Activated naive CD4-positive, alpha-beta T cell treated with anti-CD3 and anti-CD28 coated beads, Interleukin-2, amount 50 U/mL, for 24 hours (primary cell): ENCODE measurements at regions not wholly inside any gene's neighbourhood (a gene's known extent, or its start where the extent isn't known, plus 50 kb on each side); places are given as distances from the start of the nearest gene placed in this dataset.

ENCODE experiments used
- H3K27ac Mint-ChIP-seq: one replicate; pipeline ENCODE4 v1.8.0; 2021; ENCODE audit warnings: mild to moderate bottlenecking, mixed read lengths
- H3K27me3 Mint-ChIP-seq: one replicate; pipeline ENCODE4 v1.8.0; 2021; ENCODE audit warnings: mixed read lengths
- H3K36me3 Mint-ChIP-seq: one replicate; pipeline ENCODE4 v1.8.0; 2021; ENCODE audit warnings: mixed read lengths
- H3K4me1 Mint-ChIP-seq: one replicate; pipeline ENCODE4 v1.8.0; 2021; ENCODE audit warnings: mixed read lengths
- H3K4me3 Mint-ChIP-seq: one replicate; pipeline ENCODE4 v1.8.0; 2021; ENCODE audit warnings: mild to moderate bottlenecking, mixed read lengths
- H3K9me3 Mint-ChIP-seq: one replicate; pipeline ENCODE4 v1.8.0; 2021; ENCODE audit warnings: mixed read lengths

DNA sequence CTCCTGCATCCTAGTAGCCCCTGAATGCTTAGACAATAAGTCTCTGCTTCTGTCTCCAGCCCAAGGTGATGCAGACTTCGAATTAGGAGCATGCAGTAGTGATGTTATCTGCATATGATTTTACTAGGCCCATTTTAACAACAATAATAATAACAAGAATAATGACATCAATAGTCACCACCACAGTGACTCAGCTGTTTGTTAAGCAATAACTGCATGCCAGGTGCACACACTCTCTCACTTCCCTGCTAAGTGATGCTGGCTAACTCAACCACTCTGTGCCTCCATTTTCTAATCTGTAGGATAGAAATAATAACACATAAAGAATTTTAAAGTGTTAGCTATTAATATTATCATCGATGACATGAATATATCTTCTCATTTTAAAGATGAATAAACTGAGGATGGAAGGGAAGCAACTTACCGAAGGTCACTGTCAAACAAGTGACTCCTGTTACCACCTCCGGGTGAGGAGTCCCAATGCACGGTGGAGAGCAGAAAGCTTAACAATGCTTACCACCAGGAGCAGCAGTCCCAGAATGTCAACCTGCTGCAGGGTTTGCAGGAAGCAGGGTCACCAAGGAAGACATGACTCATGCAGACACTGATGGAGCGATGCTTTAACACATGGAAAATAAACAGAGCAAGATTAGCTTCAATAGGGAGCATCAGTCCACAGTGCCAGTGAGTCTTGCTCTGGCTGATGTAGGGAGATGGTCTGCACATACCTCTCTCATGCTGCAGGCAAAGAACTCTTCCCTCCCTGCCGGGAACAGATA lies 290.2 kb downstream of the SPATA17 start:
- Mint-ChIP-seq H3K27me3 (peaks cover 17% of the 10 kb centered on the region), H3K36me3 (no peaks in the 10 kb centered on the region), H3K27ac (no peak overlapping the region), H3K9me3 (no peaks in the 10 kb centered on the region), H3K4me3 (no peak overlapping the region), H3K4me1 (no peaks in the 10 kb centered on the region)

DNA sequence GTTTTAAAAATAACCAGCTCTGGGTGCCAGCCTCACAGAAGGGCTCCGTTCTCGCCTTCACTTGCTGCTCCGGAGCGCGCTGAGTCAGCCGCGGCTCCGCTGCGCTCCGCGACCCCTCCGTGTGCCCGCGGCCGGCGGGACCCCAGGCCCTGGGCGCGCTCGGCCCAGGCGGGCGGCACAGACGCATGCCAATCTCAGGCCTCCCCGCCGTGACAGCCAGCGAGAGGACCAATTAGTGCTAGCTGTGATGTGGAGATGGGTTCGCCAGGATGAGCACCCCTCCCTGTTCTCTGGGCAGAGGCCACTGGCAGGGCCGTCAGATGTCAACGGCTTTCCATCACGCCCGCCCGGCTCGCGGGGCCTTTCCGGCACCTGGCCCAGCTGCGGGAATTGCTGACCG lies 293.8 kb downstream of the SPATA17 start:
- H3K36me3 Mint-ChIP-seq = no peaks in the 10 kb centered on the region
- no peaks in the 10 kb centered on the region for H3K9me3 Mint-ChIP-seq

DNA sequence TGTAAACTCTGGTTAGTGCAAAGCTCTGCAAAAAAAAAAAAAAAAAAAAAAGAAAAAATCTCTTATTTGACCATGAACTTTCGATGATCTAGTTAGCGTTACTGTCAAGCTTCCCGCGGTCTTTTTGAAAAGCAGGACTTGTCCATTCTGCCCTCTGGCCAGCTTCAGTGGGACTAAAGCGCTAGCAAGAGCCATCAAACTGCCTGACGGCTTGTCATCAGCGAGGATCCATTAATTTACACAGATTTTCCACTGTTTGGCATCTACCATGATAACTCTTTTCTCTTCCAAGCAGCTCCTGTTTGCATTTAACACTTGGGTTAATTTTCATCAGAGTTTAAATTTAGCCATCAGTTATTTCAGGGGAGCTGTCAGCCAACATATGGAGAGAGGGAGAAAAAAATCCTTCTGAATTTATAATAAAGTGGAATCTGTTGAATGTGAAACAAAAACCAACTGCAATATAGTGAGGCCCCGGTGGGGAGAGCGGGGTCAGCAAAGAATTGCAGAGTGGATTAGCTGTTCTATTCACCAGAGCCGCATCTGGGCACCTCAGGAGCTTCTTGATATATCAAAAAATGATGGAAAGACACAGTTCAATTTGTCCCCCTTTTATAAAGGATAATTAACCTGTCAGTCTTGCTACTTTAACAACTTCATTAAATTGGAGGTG lies 298.2 kb downstream of the SPATA17 start:
- Mint-ChIP-seq H3K9me3 (no peaks in the 10 kb centered on the region), H3K36me3 (no peaks in the 10 kb centered on the region), H3K27me3 (peaks cover 8% of the 10 kb centered on the region), H3K4me1 (no peaks in the 10 kb centered on the region), H3K27ac (no peak overlapping the region), H3K4me3 (no peak overlapping the region)

More for the DNA sequence above, 293.8 kb downstream of the SPATA17 start:
- Mint-ChIP-seq H3K27me3 (peaks cover 14% of the 10 kb centered on the region), H3K27ac (no peak overlapping the region), H3K4me3 (no peak overlapping the region), H3K4me1 (no peaks in the 10 kb centered on the region)

GRCh38 chr1:217943361-217943760 lies 312.2 kb downstream of the SPATA17 start:
- Mint-ChIP-seq H3K36me3 (no peaks in the 10 kb centered on the region), H3K27ac (no peak overlapping the region), H3K9me3 (peaks cover 9% of the 10 kb centered on the region), H3K4me3 (no peak overlapping the region), H3K27me3 (no peaks in the 10 kb centered on the region), H3K4me1 (no peaks in the 10 kb centered on the region)

GRCh38 chr1:217944550-217944949 lies 313.4 kb downstream of the SPATA17 start:
- no peaks in the 10 kb centered on the region for H3K27me3 Mint-ChIP-seq
- peaks cover 9% of the 10 kb centered on the region for H3K9me3 Mint-ChIP-seq
- H3K4me3 Mint-ChIP-seq = no peak overlapping the region
- no peaks in the 10 kb centered on the region for H3K36me3 Mint-ChIP-seq
- H3K27ac Mint-ChIP-seq = no peak overlapping the region
- no peaks in the 10 kb centered on the region for H3K4me1 Mint-ChIP-seq

- H3K4me1 Mint-ChIP-seq = no peaks in the 10 kb centered on the region
- no peak overlapping the region for H3K27ac Mint-ChIP-seq
- H3K27me3 Mint-ChIP-seq = no peaks in the 10 kb centered on the region
- no peaks in the 10 kb centered on the region for H3K36me3 Mint-ChIP-seq
- H3K9me3 Mint-ChIP-seq = peaks cover 6% of the 10 kb centered on the region
- H3K4me3 Mint-ChIP-seq = no peak overlapping the region
Measured at GRCh38 chr1:217946511-217946910, 315.4 kb downstream of the SPATA17 start.

DNA sequence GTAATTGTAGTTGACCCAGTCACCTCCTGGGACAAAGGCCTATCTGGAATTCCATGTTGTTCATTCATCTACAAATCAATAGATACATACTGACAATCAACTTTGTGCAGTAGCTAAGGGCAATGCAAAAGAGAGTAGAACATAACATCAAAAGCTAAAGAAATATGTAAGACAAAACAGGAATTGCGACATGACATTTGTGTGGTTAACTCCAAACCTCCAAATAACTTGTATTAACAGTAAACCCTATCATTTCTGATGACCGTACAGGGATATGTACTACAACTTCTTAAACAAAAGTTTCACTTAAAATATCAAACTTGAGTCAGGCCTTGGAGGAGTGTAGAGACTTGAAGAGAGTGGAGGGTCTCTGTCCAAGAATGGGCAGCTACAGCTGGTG lies 317.6 kb downstream of the SPATA17 start:
- Mint-ChIP-seq H3K9me3 (peaks cover 4% of the 10 kb centered on the region), H3K4me3 (no peak overlapping the region), H3K4me1 (no peaks in the 10 kb centered on the region), H3K36me3 (no peaks in the 10 kb centered on the region), H3K27ac (no peak overlapping the region), H3K27me3 (no peaks in the 10 kb centered on the region)

- no peak overlapping the region for H3K4me3 Mint-ChIP-seq
- no peaks in the 10 kb centered on the region for H3K27me3 Mint-ChIP-seq
- no peak overlapping the region for H3K27ac Mint-ChIP-seq
- peaks cover 12% of the 10 kb centered on the region for H3K9me3 Mint-ChIP-seq
- no peaks in the 10 kb centered on the region for H3K36me3 Mint-ChIP-seq
- H3K4me1 Mint-ChIP-seq = no peaks in the 10 kb centered on the region
Measured at GRCh38 chr1:217953330-217953729, 322.2 kb downstream of the SPATA17 start.

DNA sequence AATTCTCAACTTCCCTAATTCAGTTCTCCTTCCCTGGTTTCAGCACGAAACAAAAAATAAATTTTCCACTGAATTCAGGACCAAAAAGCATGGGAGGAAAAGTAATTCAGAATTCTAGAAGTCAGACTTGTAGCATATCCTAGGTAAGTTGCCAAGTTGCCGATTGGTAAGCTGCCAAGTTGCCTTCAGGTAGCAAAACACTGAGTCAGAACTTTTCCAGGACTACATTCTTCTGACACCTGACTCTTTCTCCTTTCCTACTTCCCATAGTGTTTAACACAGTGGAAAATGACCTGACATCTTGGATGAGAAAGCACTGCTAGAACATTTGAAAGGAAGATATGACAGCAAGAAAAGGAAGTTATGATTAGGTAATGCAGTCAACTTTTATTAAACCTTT lies 322.8 kb downstream of the SPATA17 start:
- Mint-ChIP-seq H3K36me3 (no peaks in the 10 kb centered on the region), H3K27me3 (no peaks in the 10 kb centered on the region), H3K9me3 (peaks cover 12% of the 10 kb centered on the region), H3K4me1 (no peaks in the 10 kb centered on the region), H3K4me3 (no peak overlapping the region), H3K27ac (no peak overlapping the region)

DNA sequence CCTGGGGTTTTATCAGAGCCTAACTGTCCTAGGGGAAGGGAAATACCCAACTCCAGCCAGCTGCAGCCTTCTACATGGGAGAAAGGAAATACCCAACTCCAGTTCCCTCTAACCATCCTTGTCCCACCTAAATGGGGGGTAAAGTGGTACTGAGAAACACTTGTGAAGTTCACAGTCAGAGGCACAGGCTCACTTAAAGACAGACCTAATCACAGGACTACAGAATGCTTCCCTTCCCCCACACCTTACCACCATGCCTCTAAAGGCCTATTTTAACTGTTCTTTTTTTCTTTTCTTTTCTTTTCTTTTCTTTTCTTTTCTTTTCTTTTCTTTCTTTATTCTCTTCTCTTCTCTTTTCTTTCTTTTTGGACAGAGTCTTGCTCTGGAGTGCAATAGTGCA lies 324.6 kb downstream of the SPATA17 start:
- no peak overlapping the region for H3K4me3 Mint-ChIP-seq
- H3K27me3 Mint-ChIP-seq = no peaks in the 10 kb centered on the region
- no peaks in the 10 kb centered on the region for H3K4me1 Mint-ChIP-seq
- peaks cover 12% of the 10 kb centered on the region for H3K9me3 Mint-ChIP-seq
- H3K27ac Mint-ChIP-seq = no peak overlapping the region
- no peaks in the 10 kb centered on the region for H3K36me3 Mint-ChIP-seq

- Mint-ChIP-seq H3K4me3 (no peak overlapping the region), H3K9me3 (peaks cover 4% of the 10 kb centered on the region), H3K27ac (no peak overlapping the region), H3K27me3 (no peaks in the 10 kb centered on the region), H3K36me3 (no peaks in the 10 kb centered on the region), H3K4me1 (no peaks in the 10 kb centered on the region)
Measured at GRCh38 chr1:217965156-217965786, 319.8 kb upstream of the RRP15 start.

GRCh38 chr1:217968085-217968484 lies 317.0 kb upstream of the RRP15 start:
- Mint-ChIP-seq H3K9me3 (peaks cover 12% of the 10 kb centered on the region), H3K27ac (no peak overlapping the region), H3K27me3 (no peaks in the 10 kb centered on the region), H3K4me3 (no peak overlapping the region), H3K36me3 (no peaks in the 10 kb centered on the region), H3K4me1 (no peaks in the 10 kb centered on the region)

DNA sequence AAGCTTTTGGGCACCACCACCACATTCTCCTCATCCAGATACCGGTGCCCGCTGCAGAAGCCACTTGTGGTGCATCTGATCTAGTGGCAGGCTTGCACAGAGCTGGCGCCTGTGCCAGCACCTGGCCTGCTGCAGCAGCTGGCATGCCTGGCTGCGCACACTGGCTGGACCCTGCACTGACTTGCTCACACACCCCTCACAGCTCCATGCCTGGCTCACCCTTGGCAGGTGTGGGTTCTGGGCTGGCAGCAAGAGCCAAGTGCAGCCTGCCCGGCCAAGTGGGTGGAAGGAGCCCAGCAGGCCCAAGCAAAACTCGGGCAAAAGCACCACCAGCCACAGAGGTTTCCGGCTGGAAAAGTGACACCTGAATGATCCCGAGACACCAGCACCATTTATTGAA lies 315.7 kb upstream of the RRP15 start:
- Mint-ChIP-seq H3K27me3 (no peaks in the 10 kb centered on the region), H3K4me1 (no peaks in the 10 kb centered on the region), H3K36me3 (no peaks in the 10 kb centered on the region), H3K4me3 (no peak overlapping the region), H3K9me3 (peaks cover 12% of the 10 kb centered on the region), H3K27ac (no peak overlapping the region)

- no peaks in the 10 kb centered on the region for H3K36me3 Mint-ChIP-seq
- no peak overlapping the region for H3K4me3 Mint-ChIP-seq
- no peak overlapping the region for H3K27ac Mint-ChIP-seq
- H3K9me3 Mint-ChIP-seq = peaks cover 15% of the 10 kb centered on the region
- no peaks in the 10 kb centered on the region for H3K27me3 Mint-ChIP-seq
- H3K4me1 Mint-ChIP-seq = no peaks in the 10 kb centered on the region
Measured at GRCh38 chr1:217977943-217978342, 307.1 kb upstream of the RRP15 start.

DNA sequence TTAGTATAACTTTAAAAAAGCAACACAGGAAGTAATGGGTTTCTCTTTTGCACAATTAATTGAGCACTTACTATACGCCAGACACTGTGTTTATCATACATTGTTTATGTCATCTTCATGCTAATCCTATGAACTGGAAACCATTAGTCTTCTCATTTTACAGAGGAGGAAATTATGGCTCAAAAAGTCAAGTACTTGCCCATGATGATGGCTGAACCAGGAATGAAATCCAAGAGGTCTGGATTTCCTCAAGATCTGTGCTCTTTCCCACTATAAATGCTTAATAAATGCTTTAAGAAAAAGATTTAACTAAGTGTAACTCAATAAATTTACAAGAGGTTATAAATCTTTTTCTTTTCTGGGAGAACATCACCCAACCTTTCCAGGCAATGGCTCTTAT lies 303.7 kb upstream of the RRP15 start:
- Mint-ChIP-seq H3K27me3 (no peaks in the 10 kb centered on the region), H3K36me3 (no peaks in the 10 kb centered on the region), H3K4me3 (no peak overlapping the region), H3K9me3 (peaks cover 10% of the 10 kb centered on the region), H3K27ac (no peak overlapping the region), H3K4me1 (no peaks in the 10 kb centered on the region)

- H3K27me3 Mint-ChIP-seq = no peaks in the 10 kb centered on the region
- peaks cover 5% of the 10 kb centered on the region for H3K9me3 Mint-ChIP-seq
- no peaks in the 10 kb centered on the region for H3K36me3 Mint-ChIP-seq
- H3K4me1 Mint-ChIP-seq = no peaks in the 10 kb centered on the region
- no peak overlapping the region for H3K27ac Mint-ChIP-seq
- H3K4me3 Mint-ChIP-seq = no peak overlapping the region
Measured at GRCh38 chr1:217982331-217983050, 302.6 kb upstream of the RRP15 start.
